NCI-H82 (cell line): ENCODE measurements at regions not wholly inside any gene's neighbourhood (a gene's known extent, or its start where the extent isn't known, plus 50 kb on each side); places are given as distances from the start of the nearest gene placed in this dataset.
"Not testable (repeated sequence)": the region's sequence is repeated elsewhere in the genome, so short reads cannot be mapped to it uniquely, and the experiment has no call there.

Experiments used
- DNase-seq: peaks from one replicate; lab custom pipeline; 2025; lab: John Stamatoyannopoulos, UW

DNA sequence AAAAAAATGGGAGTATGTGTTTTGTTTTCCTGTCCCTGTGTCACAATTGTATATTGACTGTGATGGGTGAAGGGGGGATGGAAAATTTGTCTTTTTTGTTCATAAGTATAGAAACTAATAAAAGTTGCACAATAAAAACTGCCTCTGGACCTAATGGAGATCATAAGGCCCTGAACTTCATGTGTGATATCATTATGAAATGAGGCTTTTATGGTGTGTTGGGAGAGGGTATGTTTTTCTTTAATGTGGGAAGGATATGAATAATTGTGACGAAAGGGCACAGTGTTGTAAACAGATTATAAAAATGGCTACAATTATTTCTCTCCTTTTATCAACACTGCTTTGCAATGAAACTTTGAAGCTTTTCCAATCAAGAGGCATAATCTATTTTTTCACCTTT lies 1889.3 kb upstream of the CELF4 start:
- no peak for DNase-seq

DNA sequence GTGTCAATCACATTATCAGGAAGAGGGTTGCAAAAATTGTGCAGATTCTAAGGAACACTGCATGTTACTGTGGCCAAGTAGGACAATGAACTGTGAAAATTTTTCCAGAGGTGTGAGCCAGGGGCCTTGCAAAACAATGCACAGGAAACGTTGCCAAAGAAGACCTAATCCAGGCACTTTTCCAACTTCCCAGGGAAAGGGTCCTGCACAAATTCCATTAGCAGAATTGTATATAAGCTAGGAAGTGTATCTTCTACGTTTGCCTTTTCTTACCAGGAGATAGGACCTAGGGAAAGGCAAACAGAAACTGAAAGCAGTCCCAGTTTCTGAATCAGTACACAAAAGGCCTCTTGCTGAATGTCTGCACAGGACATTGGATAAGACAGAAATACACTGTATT lies 1888.3 kb upstream of the CELF4 start:
- no peak for DNase-seq

DNA sequence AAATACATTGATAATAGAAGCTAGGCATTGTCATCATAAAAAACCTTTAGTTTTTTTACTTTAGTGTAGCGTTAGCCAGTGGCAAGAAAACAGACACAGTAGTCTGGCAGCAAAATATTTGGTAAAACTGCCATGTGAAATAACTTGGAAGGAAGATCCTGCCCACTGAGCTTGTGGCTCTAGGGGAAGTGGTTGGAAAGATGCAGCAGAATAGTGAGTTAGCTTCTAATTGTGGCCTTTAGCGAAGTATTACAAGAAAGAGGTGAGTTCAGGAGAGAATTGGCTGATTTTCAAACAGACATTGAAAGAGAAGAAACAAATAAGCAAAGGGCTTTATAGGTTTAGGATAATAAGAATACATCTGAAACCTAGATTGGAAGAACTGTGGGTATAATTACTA lies 1887.8 kb upstream of the CELF4 start:
- DNase-seq: no peak

DNA sequence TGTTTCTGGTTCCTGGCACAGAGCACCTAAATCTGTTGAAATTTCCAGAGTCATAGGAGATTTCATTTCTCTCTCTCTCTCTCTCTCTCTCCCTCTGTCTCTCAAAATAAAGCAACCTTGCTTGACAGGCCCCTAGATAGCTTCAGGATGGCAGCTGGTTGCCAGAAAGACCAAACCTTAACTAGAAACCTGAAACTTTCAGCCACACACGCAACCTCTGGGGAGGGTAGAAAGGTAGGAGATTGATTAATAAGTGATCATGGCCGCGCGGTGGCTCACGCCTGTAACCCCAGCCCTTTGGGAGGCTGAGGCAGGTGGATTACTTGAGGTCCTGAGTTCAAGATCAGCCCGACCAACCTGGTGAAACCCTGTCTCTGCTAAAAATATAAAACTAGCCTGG lies 1885.4 kb upstream of the CELF4 start:
- no peak for DNase-seq

DNA sequence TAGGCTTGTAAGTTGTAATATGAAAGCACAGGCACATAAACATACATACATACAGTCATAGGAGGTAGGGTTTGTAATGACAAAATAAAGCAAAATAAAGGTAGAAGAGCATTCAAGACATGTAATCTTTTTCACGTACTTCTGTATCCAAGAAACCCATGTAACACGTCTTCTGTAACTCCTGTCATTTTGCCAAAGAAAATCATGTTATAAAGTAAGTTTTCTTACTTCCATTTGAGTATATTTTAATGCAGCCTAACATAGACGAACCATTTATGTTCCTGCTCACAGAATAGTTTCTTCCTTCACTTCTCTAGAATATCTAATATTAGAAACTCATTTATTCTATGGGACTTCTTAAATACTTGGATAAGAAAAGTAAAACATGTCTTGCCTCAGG lies 1884.0 kb upstream of the CELF4 start:
- no peak for DNase-seq

DNA sequence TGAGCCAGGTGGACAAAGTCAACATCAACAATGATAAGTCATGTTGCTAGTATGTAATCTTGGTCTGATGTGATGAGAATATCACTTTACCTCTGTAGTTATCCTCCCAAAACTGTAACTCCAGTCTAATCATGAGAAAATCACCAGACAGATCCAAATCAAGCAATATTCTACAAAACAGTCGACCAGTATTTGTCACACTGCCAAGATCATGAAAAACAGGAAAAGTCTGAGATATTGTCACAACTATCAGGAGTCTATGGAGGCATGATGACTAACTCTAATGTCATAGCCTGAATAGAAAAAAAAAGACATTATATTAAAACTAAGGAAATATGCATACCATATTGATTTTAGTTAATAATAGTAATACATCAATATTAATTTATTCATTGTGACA lies 1883.3 kb upstream of the CELF4 start:
- no peak for DNase-seq

DNA sequence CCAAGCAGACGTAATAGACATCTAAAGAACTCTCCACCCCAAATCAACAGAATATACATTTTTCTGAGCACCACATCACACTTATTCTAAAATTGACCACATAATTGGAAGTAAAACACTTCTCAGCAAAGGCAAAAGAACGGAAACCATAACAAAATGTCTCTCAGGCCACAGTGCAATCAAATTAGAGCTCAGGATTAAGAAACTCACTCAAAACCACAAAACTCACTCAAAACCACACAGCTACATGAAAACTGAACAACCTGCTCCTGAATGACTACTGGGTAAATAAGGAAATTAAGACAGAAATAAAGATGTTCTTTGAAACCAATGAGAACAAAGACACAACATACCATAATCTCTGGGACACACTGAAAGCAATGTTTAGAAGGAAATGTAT lies 1879.4 kb upstream of the CELF4 start:
- not testable (repeated sequence) for DNase-seq

DNA sequence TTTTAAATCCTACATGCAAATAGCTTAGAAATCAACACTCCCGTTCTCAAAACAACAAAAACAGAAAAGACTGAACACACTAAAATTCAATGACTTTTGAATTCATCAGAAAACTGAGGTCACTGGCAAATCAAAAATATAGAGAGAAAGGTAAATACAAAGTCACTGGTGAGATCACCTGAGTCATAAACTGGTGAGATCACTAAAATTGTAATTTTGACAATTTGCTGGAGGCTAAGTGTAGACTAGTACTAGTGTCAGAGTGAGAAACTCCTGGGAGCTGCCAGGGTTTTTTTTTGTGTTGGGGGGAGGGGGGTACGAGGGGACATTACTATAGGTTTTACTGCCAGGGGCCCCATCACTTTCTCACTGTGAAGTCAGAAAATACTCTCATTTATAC lies 1876.0 kb upstream of the CELF4 start:
- no peak for DNase-seq

DNA sequence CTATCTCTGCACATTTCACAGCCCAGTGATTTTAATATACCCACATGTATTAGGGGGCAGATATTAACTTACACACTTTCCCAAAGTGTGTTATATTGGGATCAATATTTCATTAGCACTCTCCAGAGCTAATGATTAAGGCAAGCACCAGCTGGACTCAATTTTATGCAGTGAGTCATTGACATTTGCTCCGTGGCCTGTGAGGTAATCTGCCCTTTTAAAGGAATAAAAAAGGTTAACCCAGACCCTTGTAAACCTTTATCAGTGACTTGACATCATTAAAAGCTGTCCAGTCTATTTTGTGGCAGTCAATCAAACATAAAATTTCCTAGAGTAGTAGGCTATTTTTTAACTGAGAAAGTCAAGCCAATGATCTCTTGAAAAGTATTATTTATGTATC lies 1870.4 kb upstream of the CELF4 start:
- no peak for DNase-seq

DNA sequence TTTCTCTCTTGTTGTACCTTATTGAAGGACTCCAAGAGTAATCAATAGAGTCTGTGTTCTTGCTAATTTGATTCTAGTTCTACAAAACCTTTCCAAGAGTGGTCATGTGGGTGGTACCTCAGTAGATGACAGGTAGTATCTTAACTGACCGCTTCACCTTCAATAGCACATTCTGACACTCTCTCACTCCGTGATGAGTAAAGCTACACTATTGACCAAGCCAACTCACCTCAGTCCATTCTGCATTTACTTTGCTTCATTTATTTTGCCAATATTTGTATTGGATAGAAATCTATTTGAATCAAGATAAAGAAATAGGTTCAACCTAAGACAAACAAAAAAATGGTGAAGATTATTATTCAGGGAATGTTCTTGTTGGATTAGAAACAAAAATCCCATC lies 1869.6 kb upstream of the CELF4 start:
- no peak for DNase-seq

DNA sequence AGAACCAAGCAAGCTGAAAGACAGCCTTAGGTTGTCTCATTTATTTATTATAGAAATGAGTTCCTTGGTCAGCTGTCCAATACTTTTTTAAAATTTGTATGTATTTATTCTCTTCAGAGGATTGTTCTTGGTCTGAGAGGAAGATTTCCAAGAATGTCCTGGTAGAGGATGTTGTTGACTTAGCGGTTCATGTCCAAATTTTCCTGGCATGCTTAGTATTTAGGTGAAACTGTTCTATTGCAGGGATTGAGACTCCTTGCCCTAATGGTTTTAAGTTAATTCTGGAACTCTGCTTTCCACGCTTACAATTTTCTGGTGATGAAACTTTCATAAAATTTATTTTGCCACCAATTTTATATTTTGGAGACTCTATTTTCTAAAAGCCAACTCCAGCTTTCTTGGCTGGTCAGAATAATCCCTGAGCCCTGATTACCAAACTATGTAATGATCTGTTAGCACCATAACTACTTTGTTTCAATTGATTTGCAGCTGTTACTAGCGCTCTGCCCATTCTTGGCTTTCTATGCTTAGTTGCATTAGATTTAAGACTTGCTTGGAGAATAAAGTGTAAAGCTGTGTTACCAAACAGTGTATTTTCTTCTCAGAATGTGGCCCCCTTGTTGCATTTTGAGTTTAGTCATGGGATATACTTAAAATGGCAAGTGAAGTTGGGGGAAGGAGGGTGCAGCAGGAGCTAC lies 1868.8 kb upstream of the CELF4 start:
- DNase-seq: no peak

DNA sequence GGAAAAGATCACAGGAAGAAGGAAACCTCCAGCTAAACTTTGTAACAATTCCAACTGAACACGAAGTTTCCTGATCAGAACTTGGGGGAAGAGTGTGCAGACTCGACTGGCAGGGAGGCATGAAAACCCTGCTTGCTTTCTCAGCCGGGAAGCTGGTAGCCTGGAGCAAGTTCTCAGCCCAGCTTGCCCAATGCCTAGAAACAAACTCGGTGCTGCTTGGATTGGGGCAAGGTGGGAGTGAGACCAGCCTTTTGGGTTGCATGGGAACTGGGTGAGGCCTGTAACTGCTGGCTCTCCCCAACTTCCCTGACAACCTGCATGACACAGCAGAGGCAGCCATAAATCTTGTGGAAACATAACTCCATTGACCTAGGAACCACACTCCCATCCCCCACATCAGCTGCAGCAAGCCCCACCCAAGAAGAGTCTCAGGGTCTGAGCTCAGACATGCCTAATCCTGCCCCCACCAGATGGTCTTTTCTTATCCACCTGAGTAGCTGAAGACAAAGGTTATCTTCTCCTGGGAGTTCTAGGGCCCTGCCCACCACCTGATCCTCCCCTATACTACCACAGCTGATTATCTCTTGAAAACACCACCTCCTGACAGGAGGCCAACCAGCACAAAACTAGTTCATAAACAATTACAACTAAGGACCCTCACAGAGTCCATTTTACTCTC lies 1859.7 kb upstream of the CELF4 start:
- DNase-seq: peak; percentile 74

DNA sequence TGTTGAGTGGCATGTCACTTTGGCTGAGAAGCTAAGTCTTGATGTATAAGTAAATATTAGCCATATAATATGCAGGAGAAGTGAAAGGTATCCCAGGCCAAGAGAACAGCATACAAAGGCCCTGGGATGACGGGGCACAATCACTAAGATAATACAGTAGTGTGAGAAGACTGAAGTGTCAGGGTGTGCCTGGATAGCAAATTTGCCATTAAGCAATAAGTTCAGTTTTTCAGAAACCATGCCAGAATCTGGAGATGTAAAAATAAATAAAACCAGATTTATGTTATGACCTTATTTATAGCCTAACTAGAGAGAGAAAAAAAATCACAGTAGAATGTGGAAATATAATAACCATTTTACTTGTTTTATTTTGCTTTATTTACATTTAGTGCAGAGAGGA lies 1858.7 kb upstream of the CELF4 start:
- no peak for DNase-seq

DNA sequence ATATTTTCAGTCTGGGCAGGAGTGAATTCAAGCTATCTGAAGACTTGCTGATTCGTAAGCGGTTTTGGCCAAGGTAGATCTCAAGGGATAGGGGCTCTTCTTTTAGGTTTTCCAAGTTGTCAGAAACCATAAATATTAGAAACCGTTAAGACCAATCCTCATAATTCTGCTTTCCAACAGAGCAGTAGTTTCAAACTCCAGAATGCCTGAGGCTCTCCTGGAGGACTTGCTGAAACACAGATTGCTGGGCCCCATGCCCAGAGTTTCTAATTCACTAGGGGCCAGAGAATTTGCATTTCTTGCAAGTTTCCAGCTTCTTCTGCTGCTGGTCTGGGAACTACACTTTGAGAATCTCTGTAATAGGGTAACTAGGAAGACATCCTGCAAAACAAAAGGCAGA lies 1855.7 kb upstream of the CELF4 start:
- no peak for DNase-seq

DNA sequence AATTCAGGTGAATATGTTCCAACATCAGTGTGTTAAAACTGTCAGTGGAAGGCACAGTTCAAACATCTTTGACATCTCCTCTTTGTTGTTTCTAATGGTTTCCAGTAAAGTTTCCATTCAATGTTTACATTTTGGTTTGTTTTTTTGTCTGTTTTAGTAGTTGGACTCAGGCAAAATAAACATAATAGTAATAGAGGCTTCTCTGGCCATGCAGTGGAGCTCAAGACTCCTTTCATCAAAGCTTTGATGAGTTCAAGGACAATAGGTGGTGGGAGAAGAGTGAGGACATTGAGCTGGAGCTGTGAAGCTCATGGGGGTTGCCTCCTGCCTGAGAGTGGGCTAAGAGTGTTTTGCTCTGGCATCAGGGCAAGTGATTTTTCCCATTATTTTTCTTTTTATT lies 1853.7 kb upstream of the CELF4 start:
- DNase-seq: no peak

DNA sequence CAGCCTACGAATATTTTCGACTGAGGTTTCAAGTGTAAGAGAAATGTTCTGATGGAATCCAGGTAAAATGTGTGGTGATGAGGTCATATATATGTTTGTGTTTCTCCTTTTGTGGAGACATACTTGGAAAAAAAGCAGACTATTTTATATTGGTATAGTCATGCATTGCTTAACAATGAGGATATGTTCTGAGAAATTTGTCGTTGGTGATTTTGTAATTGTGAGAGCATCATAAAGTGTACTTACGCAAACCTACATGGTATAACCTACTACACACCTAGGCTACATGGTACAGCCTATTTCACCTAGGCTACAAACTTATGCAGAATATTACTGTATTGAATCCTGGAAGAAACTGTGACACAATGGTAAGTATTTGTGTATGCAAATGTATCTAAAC lies 1849.9 kb upstream of the CELF4 start:
- DNase-seq: no peak

DNA sequence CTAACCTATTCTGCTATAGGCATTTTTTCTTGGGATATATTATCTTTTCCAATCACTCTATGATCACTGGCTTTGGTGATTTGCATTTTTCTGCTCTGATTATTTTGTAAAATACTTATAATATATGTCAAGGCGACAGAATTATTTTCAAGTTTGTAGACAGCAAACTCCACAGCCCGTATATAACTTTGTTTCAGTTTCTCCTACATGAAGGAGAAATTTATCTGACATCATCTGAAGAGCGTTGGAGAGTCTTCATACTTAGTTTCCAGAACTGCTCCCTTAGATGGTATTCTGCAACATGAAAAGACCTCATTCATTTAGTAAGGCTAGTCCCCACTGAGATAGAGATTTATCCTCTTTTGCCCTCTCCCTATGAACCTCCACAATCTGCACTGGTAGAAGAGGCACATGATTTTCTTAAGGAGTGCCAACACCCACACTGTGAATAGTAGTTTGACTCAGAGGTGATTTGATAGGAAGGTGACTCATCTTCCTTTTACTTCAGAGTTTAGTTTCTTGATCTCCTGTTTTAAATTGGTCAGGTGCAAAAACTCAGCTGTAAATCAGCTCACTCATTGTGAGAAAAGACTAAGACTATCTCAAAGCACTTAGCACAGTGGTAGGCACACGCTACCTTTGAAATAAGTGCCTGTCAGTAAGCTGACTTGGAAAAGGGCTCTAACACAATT lies 1848.6 kb upstream of the CELF4 start:
- DNase-seq: no peak

DNA sequence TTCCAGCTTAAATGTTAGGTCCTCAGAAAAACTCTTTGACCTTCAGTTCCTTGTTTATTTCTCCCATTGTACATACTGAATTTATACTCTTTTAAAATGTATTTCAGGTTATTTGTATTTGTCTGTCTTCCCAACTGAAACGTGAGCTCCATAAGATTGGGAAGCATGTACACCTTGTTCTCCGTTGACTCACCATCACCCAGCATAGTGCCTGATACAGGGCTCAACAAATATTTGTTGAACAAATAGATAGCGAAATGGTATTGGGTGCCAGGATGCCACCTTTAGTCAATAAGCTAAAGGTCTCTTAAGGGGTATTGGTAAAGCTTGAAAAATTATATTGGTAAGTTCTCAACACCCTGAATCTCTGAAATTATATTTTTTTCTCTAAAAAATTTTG lies 1841.3 kb upstream of the CELF4 start:
- DNase-seq: no peak

DNA sequence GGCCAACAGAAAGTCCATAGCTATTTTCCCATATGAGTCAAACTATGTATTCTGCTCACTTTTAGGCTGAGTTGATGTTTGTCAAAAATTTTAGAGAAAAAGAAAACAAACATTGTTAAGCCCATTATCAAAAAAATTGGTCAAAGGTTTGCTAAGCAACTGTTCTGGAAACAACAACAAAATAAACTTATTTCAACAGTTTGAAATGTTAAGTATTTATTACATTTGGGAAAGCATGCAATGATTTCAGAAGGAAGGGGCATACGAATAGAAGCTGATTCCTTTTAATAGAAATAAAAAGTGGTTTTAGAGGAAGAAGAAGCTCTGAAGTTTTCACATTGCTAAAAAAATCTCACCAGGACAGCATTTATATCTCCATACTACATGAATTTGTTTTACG lies 1837.5 kb upstream of the CELF4 start:
- no peak for DNase-seq

DNA sequence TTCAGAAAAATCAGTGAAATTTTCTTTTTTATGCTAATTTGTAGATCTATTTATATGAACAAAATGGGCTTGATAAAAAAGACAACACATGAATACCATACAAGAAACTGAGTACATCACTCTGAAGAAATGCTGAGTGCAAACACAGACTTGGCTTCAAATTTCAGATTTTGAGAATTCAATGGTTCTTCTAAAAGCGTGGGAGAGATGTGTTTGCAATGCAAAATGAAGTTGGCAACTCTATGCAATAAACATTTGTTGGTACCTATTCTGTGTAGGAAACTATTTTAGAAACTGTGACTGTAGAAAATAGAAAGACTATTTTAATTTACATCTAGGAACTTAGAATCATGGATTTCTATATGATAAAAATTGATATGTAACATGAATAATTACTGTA lies 1834.1 kb upstream of the CELF4 start:
- DNase-seq: no peak

DNA sequence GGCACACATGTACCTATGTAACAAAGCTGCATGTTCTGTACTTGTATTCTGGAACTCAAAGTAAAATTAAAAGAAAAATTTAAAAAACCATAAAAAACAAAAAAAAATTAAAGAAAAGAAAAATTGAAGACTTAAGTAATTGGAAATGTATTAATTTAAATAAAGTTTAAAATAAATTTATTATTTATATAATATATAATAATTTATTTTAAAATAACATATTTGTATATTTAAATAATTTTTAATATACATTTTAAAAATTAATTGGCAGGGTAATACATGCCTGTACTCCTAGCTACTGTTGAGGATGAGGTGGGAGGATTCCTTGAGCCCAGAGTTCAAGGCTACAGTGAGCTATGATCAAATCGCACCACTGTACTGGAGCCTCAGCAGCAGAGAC lies 1830.6 kb upstream of the CELF4 start:
- DNase-seq: no peak

DNA sequence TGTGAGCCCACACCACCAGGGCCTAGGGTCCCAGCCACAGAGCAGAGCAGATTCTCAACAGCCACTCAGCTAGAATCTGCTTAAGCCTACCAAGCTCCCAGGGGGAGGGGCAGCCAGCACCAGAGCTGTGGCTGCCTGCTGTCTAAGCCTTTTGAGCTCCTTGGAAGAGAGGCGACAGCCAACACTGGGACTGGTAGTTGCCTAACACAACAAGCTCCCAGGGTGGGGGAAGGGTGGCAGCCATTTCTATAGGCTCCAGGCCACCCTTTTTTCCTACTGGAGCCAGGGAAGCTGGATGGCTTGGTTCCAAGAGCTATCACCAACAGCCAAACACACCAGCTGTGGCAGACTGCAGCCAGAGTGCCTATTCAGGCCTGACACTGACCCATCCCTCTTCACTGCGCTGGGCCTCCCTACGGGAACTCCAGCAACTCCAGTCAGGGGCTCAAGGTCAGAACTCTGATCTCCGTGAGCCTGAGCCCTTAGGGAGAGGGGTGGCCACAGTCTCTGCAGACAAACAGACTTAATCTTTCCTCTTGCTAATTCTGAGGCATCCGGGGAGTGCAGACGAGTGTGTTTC lies 1824.3 kb upstream of the CELF4 start:
- peak; percentile 94 for DNase-seq

DNA sequence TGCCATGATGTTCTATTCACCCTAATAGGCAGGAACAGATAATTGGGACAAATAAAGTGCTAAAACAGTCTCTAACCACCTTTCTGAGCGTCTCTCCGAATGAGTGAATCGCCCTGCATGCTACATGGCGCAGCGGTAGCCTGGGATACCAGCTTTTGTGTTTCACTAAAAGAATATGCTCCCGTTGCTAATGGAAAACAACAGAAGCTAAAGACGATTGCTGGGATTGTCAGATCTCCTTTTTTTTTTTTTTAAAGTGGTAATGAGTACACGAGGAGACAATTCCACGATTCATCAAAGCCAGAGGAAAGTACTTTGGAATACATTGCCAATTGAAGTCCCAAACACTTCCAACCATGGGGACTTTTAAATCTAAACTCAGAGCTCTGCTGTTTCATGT lies 1815.3 kb upstream of the CELF4 start:
- no peak for DNase-seq
